Right cardiac atrium (tissue), 5 donors: ENCODE measurements at regions not wholly inside any gene's neighbourhood (a gene's known extent, or its start where the extent isn't known, plus 50 kb on each side); places are given as distances from the start of the nearest gene placed in this dataset.

Experiments
- ATAC-seq, 2 donors: fragments of 200-7000 bp; cut with Tn5 transposase; one replicate each; pipeline versions ENCODE4 v1.8.0 to v1.9.1; 2020; ENCODE audit warnings: moderate library complexity in 2 of 2, mild to moderate bottlenecking in 1 of 2
- DNase-seq, 3 donors: peaks; one replicate each; pipeline ENCODE4 v3.0.0-alpha.2; 2020
- H3K27ac ChIP-seq: one replicate; pipeline ENCODE4 v1.5.1; 2013; ENCODE audit warnings: mild to moderate bottlenecking, low read length, control low read depth, moderate library complexity
- H3K27me3 ChIP-seq: one replicate; pipeline ENCODE4 v1.6.1; 2013; ENCODE audit not compliant: control insufficient read depth, insufficient read depth
- H3K4me1 ChIP-seq: one replicate; pipeline ENCODE4 v1.6.1; 2013; ENCODE audit warnings: low read length; ENCODE audit not compliant: control insufficient read depth, insufficient read depth
- H3K4me3 ChIP-seq: one replicate; pipeline ENCODE4 v1.5.1; 2013; ENCODE audit warnings: low read length, control low read depth
- H3K9me3 ChIP-seq: one replicate; pipeline ENCODE4 v1.6.1; 2013; ENCODE audit warnings: low read length; ENCODE audit not compliant: control insufficient read depth
- WGBS: extraction: QIAGEN DNeasy Blood & Tissue Kit; methylation state at CpG from one replicate; pipeline ENCODE4 v1.1.7; 2013; 5-methylcytosine and 5-hydroxymethylcytosine counted together
- intact Hi-C, 4 donors: fragments of 100-400 bp; cut with DNase I; formaldehyde crosslinking; loops; one replicate each; pipeline versions ENCODE4 v1.11.0 to v1.14.0; 2022 to 2023
- donor health status: healthy with polysubstance abuse.
- donor health status: DM: no; HTN: yes; CAD: no.
- donor health status: DM: no; HTN: no; CAD: no.
- donor health status: DM: no; HTN: yes; CAD: no; lungs with severe emphysema.
- donor health status: DM: yes; HTN: yes; CAD: no.

DNA sequence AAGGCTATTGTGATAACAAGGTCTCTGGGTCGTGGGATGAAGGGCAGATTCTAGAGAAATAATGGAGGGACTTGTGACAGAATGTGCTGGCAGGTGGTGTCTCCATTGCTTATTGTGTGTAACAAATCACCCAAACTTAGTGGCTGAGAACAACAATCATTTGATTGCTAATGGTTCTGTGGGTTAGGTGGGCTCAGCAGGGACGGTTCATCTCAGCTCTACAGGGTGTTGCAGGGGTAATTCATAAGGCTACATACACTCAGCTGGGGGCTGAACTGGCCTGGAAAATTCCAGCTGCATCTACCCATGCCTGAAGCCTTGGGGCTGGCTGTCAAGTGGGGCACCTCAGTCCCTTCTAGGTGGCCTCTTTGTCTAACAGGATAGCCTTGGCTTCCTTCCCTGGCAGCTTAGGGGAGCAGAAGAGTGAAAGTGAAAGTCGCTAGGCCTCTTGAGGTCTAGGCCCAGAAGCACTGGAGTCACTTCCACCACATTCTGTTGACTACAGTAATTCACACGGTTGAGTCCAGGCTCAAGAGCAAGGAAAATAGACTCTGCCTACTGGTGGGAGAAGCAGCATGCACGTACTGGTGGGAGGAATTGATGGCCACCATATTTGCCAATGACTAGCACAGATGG is 308.9 kb downstream of the MN1 start:
- intact Hi-C loops, result no loop called here
- Histone ChIP-seq H3K4me1 (no peaks in the 10 kb centered on the region), H3K9me3 (no peaks in the 10 kb centered on the region), H3K27ac (no peak overlapping the region), H3K4me3 (no peak overlapping the region), H3K27me3 (no peaks in the 10 kb centered on the region)
- no peak for DNase-seq
- no peak for ATAC-seq
- WGBS, result 83% methylated on average over 5 of the region's 5 CpGs

DNA sequence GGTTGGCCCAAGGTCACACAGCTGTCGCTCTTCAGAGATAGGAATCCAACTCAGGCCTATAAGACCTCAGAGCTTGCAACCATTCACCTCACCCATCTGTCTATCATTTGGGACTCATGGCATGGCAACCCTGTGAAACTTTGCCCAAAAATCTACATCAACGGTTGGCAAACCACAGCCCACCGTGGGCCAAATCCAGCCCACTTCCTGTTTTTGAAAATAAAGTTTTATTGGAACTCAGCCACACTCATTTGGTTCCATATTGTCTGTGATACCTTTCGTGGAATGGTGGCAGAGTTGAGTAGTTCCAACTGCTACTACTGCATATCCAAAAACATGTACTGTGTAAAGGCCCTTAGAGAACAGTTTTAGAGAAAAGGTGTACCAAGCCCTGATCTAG is 307.8 kb downstream of the MN1 start:
- ATAC-seq, result no peak
- no peak for DNase-seq
- 80% methylated on average over 4 of the region's 4 CpGs for WGBS
- Histone ChIP-seq H3K4me3 (no peak overlapping the region), H3K27me3 (no peaks in the 10 kb centered on the region), H3K4me1 (no peaks in the 10 kb centered on the region), H3K9me3 (no peaks in the 10 kb centered on the region), H3K27ac (no peak overlapping the region)
- intact Hi-C loops, result no loop called here

DNA sequence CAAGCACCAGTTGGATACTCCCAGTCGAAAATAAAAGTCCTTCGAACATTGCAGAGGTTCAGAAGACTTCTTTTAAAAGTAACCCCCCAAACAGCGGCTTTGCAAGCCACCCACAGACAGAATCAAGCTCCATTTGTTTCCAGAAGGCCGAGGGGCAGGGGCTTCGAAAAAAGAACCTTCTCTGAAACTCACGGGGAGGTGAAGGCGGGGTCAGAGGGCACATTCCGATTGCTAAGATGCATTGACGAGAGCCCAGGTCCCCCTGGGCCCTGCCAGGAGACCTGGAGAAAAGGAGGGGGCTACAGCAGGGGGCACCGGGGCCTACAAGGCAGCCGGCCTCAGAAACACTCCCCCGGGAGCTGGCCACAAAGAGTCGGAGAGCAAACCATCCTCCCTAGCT is 306.8 kb downstream of the MN1 start:
- Histone ChIP-seq H3K27me3 (no peaks in the 10 kb centered on the region), H3K9me3 (no peaks in the 10 kb centered on the region), H3K27ac (no peak overlapping the region), H3K4me1 (no peaks in the 10 kb centered on the region), H3K4me3 (no peak overlapping the region)
- no peak for DNase-seq
- ATAC-seq, result no peak
- intact Hi-C loops, result no loop called here
- 79% methylated on average over 13 of the region's 13 CpGs for WGBS

DNA sequence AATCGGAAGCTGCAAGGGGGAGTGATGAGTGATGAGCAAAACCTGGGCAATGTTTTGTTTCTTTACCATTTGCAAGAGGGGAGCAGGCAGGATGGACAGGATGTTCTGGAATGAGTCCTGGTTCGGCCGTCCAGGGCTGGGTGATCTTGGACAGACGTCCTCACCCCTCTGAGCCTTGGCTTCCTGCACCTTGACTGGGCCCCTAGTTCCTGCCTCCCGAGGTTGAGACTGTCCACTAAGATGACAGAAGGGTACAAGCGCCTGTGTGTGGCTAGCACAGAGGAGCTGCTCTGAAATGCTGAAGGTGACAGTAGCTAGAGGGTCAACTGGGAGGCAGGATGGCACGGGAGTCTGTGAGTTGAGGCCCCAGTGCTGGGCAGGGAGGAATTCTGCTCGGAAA is 306.2 kb downstream of the MN1 start:
- no peak for DNase-seq
- 75% methylated on average over 8 of the region's 8 CpGs for WGBS
- Histone ChIP-seq H3K27ac (no peak overlapping the region), H3K4me3 (no peak overlapping the region), H3K27me3 (no peaks in the 10 kb centered on the region), H3K4me1 (no peaks in the 10 kb centered on the region), H3K9me3 (no peaks in the 10 kb centered on the region)
- no peak for ATAC-seq
- intact Hi-C loops, result no loop called here

DNA sequence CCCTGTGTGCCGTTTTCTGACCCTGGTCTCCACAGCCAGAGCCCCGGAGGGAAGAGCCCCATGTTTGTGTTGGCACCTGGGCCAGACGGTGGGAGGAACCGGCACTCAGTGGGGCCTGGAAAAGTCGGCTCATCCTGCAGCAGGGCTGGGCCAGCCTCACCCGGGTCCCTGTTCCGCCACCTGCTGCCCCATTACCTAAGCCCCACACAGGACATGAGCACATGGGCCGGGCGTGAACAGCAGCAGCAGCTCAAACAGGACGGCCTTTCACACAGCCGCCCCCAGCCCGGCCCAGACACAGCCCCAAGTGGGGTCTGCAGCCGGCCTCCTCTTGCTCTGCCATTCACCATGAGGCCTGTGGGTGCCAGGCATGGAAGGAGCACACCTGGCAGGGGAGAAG is 302.4 kb downstream of the MN1 start:
- ATAC-seq, result peak in 1 of 2 donors; percentile 85
- intact Hi-C loops, result no loop called here
- no peak overlapping the region for H3K4me3 ChIP-seq
- whole genome bisulfite sequencing, result 58% methylated on average over 13 of the region's 13 CpGs
- H3K4me1 ChIP-seq, result no peaks in the 10 kb centered on the region
- H3K27ac ChIP-seq, result no peak overlapping the region
- peak in 1 of 3 donors; percentile 30 for DNase-seq
- no peaks in the 10 kb centered on the region for H3K9me3 ChIP-seq
- H3K27me3 ChIP-seq, result no peaks in the 10 kb centered on the region

DNA sequence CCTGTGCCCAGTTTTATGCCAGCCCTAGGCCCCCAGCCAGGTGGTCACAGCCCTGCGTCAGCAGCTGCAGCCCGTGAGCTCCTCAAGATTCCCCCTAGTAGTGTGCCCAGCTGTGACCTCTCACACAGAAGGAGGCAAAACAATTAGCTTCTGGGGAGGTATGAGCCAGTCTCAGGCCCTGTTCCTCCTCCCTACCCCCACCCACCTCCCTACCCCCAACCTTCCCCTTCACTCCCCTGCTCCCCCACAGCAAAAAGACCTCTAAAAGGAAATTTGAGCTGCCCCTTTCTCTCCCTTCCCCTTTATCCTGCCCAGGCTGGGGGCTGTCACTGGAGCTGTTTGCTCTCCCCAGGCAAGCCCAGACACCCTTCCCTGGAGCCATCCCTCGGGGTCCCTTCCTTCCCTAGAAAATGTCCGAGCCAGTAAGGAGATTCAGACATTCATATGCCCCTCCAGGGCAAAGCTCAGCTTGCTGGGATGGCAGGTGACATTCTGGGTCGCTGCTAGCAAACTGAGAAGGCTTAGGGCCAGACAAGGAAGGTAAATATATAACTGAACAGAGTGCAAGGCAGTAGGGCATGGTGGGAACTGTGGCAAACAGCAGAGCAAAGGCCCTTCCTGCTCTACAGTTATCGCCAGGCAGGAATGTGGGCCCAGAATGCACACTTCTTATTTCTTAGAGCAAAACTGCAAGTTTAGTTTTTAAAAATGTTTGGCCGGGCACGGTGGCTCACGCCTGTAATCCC is 300.2 kb downstream of the MN1 start:
- intact Hi-C loops, result no loop called here
- no peaks in the 10 kb centered on the region for H3K9me3 ChIP-seq
- H3K4me3 ChIP-seq, result no peak overlapping the region
- H3K27me3 ChIP-seq, result no peaks in the 10 kb centered on the region
- DNase-seq (no peak), ATAC-seq (no peak)
- no peak overlapping the region for H3K27ac ChIP-seq
- no peaks in the 10 kb centered on the region for H3K4me1 ChIP-seq
- WGBS, result 80% methylated on average over 9 of the region's 9 CpGs

DNA sequence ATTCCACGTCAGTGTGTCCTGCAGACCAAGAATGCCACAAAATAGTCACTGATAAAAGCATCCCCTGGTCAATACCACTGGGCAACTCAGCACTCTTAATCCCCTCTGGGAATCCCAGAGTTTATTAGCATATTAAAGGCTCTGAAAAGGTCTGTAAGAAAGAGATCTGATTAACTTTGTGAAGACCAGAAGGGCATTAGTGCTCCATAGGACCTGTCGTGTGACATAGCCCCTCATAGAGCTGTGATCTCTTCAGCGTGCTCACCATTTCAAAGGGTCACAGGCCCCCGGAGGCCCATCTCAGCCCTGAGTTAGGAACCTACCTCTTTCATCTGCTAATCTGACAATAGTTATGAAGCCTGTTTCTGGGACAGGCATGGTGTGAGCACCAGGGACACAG is 299.2 kb downstream of the MN1 start:
- Histone ChIP-seq H3K9me3 (no peaks in the 10 kb centered on the region), H3K4me3 (no peak overlapping the region), H3K27me3 (no peaks in the 10 kb centered on the region), H3K4me1 (no peaks in the 10 kb centered on the region), H3K27ac (no peak overlapping the region)
- ATAC-seq, result no peak
- intact Hi-C loops, result no loop called here
- 90% methylated on average over 4 of the region's 4 CpGs for WGBS
- DNase-seq, result no peak

DNA sequence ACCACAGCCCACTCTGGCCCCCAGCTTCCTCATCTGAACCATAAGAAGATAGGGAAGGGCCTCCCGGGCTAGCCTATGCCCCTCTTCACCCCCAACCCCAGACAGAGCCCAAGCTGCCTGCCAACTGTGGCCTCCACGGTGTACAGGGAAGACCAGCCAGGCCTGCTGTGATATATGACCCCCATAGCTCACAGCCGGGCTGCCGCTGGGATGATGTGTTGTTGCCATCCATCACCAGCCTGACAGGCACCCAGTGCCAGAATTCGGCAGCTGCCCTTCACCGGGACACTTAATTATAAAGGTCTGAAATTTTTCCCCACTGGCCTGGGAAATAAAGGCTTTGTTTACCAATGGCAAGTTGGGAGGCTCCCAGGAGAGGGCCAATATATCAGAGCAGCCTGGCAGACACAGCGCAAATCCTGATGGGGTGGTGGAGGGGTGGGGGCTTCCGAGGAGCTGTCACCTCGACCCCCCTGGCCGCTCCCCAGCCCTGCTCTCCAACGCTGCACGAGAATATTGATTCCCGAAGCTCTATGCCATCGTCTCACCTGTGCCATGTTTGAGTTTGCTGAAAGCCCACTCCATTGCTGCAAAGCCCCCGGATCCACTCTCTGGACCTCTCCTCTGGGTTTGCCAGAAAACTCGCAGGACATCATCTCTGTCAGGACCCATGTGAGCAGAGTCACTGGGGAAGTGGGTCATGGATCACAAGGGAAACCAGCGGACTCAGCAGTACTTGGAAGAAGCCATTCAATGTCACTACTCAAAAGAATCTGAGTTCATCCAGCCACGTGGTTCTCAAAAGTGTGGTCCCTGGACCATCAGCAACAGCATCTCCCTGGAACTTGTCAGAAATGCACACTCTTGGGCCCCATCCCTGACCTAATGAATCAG is 296.9 kb downstream of the MN1 start:
- intact Hi-C loops, result no loop called here
- no peaks in the 10 kb centered on the region for H3K27me3 ChIP-seq
- no peaks in the 10 kb centered on the region for H3K4me1 ChIP-seq
- no peaks in the 10 kb centered on the region for H3K9me3 ChIP-seq
- no peak overlapping the region for H3K4me3 ChIP-seq
- WGBS, result 70% methylated on average over 18 of the region's 18 CpGs
- ATAC-seq, result no peak
- H3K27ac ChIP-seq, result no peak overlapping the region
- DNase-seq, result no peak

DNA sequence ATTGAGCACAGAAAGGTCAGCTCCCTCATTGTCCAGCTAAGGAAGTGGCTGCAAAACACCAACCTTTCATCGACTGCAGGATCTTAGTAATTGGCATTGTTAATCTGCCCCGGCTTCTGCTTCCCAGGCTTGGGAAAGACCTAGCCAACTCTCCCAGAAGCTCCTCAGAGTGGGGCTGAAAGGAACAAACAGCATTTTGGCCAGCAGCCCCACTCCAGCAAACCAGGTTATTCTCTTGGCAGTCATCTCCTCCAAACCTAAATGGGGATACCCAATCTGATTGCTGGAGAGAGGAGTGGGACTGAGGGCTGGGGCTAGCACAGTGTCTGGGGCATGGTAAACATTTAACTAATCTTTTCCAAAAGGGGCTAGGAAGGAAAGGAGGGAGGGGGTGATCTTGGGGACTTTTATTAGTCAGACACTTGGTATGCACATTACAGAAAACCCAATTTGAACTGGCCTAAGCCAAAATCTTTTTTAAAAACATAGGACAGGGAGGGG is 294.4 kb downstream of the MN1 start:
- intact Hi-C loops, result no loop called here
- no peaks in the 10 kb centered on the region for H3K9me3 ChIP-seq
- H3K27ac ChIP-seq, result no peak overlapping the region
- WGBS, result 42% methylated on average over 2 of the region's 2 CpGs
- H3K27me3 ChIP-seq, result no peaks in the 10 kb centered on the region
- H3K4me3 ChIP-seq, result no peak overlapping the region
- peak; percentile 58 to 64 for ATAC-seq
- H3K4me1 ChIP-seq, result peaks cover 1% of the 10 kb centered on the region
- peak in 1 of 3 donors; percentile 74 for DNase-seq

DNA sequence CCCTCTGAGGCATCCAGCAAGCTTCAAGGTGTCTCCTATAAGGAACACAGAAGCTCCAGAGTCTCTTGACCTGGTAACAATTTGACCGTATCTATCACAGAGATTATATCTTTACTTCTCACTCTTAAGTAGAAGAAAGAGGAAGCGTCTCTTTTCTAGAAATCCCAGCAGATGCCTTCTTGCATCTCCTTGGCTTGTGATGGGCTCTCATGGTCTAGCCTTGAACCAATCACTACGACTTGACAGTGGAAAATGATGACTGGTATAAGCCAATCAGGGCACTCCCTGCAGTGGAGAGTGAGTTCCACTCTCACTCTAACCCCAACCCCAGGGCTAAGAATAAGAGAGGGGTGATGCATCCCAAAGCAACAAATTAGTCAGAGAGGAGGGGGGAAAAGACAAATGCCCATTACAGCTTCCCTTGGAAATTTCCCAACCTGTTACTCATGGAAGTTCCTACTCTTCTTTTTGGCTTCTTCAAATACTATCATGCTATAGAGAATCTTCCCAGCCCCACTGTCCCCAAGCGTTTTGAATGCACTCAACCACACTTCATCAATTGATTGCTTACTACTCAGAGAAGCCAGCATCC is 293.5 kb downstream of the MN1 start:
- Histone ChIP-seq H3K4me1 (peaks cover 1% of the 10 kb centered on the region), H3K27me3 (no peaks in the 10 kb centered on the region), H3K27ac (no peak overlapping the region), H3K9me3 (no peaks in the 10 kb centered on the region), H3K4me3 (no peak overlapping the region)
- ATAC-seq, result no peak
- intact Hi-C loops, result no loop called here
- 80% methylated on average over 4 of the region's 4 CpGs for WGBS
- DNase-seq, result no peak
